SK-N-SH (cell line): ENCODE measurements at regions not wholly inside any gene's neighbourhood (a gene's known extent, or its start where the extent isn't known, plus 50 kb on each side); places are given as distances from the start of the nearest gene placed in this dataset.

Source experiments
- CTCF ChIA-PET: fragments of 300-600, 350-600 bp; formaldehyde crosslinking; extraction: SDS; loops from one replicate; lab custom pipeline; 2021; lab: Yijun Ruan, JAX
- POLR2A ChIA-PET: fragments of 350-600 bp; sonication (Branson Sonifier 250); formaldehyde crosslinking; extraction: SDS; loops from one replicate; lab custom pipeline; 2020; ENCODE audit warnings: antibody characterized with exemption, inconsistent platforms; lab: Yijun Ruan, JAX
- DNase-seq: peaks from one replicate; pipeline ENCODE4 v3.0.0; 2012
- H2AFZ ChIP-seq: fragments of 200-600 bp; sonication (generic); 2 replicates; pipeline ENCODE4 v1.8.1; 2016; ENCODE audit warnings: antibody characterized with exemption, mild to moderate bottlenecking, low read depth
- H3F3A ChIP-seq: fragments of 200-600 bp; sonication (generic); replicated peaks from 2 replicates; pipeline ENCODE3; 2016; ENCODE audit warnings: antibody characterized with exemption, mild to moderate bottlenecking; ENCODE audit not compliant: insufficient read depth
- H3K27ac ChIP-seq, 2 experiments: fragments of 200-500 bp in 1 of 2; fragments of 200-600 bp in 1 of 2; sonication (Bioruptor generic) in 1 of 2; sonication (generic), shearing (Covaris generic) in 1 of 2; 2 replicates each; pipeline versions ENCODE4 v1.5.1 to v1.6.1; 2014 to 2016; ENCODE audit warnings: low read depth in 2 of 2, inconsistent platforms in 1 of 2, low read length in 1 of 2, mild to moderate bottlenecking in 1 of 2, mixed read lengths in 1 of 2
- H3K27me3 ChIP-seq: fragments of 200-600 bp; sonication (generic), shearing (Covaris generic); 2 replicates; pipeline ENCODE4 v1.6.1; 2016; ENCODE audit warnings: mixed run types; ENCODE audit not compliant: insufficient read depth
- H3K36me3 ChIP-seq, 2 experiments: fragments of 200-500 bp in 1 of 2; fragments of 200-600 bp in 1 of 2; sonication (Bioruptor generic) in 1 of 2; sonication (generic) in 1 of 2; replicated peaks in 1 of 2; 2 replicates each; pipeline versions ENCODE3 to v1.5.1; 2014 to 2016; ENCODE audit warnings: low read length in 1 of 2, mild to moderate bottlenecking in 1 of 2; ENCODE audit not compliant: insufficient read depth in 2 of 2, control insufficient read depth in 1 of 2
- H3K4me1 ChIP-seq, 2 experiments: fragments of 200-500 bp in 1 of 2; fragments of 200-600 bp in 1 of 2; sonication (Bioruptor generic) in 1 of 2; sonication (generic), shearing (Covaris generic) in 1 of 2; 2 replicates each; pipeline versions ENCODE4 v1.5.1 to v1.6.1; 2014 to 2016; ENCODE audit warnings: low read depth in 1 of 2, low read length in 1 of 2, mixed run types in 1 of 2; ENCODE audit not compliant: insufficient read depth in 2 of 2, control insufficient read depth in 1 of 2
- H3K4me2 ChIP-seq: fragments of 200-600 bp; sonication (generic), shearing (Covaris generic); 2 replicates; pipeline ENCODE4 v1.6.1; 2017; ENCODE audit warnings: mixed run types
- H3K4me3 ChIP-seq, 2 experiments: fragments of 200-500 bp in 1 of 2; fragments of 200-600 bp in 1 of 2; sonication (Bioruptor generic) in 1 of 2; sonication (generic), shearing (Covaris generic) in 1 of 2; 2 replicates each; pipeline versions ENCODE4 v1.5.1 to v1.8.1; 2014 to 2016; ENCODE audit warnings: low read depth in 2 of 2, inconsistent platforms in 1 of 2, low read length in 1 of 2, mild to moderate bottlenecking in 1 of 2, mixed read lengths in 1 of 2, moderate library complexity in 1 of 2
- H3K79me2 ChIP-seq: fragments of 200-600 bp; sonication (generic); 2 replicates; pipeline ENCODE4 v1.8.1; 2017; ENCODE audit warnings: mild to moderate bottlenecking; ENCODE audit not compliant: insufficient read depth
- H3K9ac ChIP-seq: fragments of 200-600 bp; sonication (generic); 2 replicates; pipeline ENCODE4 v1.6.1; 2017; ENCODE audit warnings: mixed run types
- H3K9me2 ChIP-seq: fragments of 200-600 bp; sonication (generic); 2 replicates; pipeline ENCODE4 v1.6.1; 2017; ENCODE audit warnings: mixed run types
- H3K9me3 ChIP-seq: fragments of 200-600 bp; sonication (generic); 2 replicates; pipeline ENCODE4 v1.6.1; 2017; ENCODE audit warnings: mixed run types, mild to moderate bottlenecking, moderate library complexity
- H4K20me1 ChIP-seq: fragments of 200-600 bp; sonication (generic); 2 replicates; pipeline ENCODE4 v1.6.1; 2017; ENCODE audit warnings: mild to moderate bottlenecking, mixed run types; ENCODE audit not compliant: insufficient read depth
- CHD2 ChIP-seq: fragments of 150-350 bp; IDR thresholded peaks from 2 replicates; pipeline ENCODE4 v1.6.1; 2018; ENCODE audit warnings: low read length; ENCODE audit not compliant: partially characterized antibody
- EP300 ChIP-seq, 2 experiments: IDR thresholded peaks; 2 replicates each; pipeline versions ENCODE4 v1.4.0 to v1.6.1; 2012; ENCODE audit warnings: borderline replicate concordance in 1 of 2, low read depth in 1 of 2, low read length in 1 of 2
- FOXJ3 ChIP-seq: sonication (generic); formaldehyde crosslinking; IDR thresholded peaks from 2 replicates; pipeline ENCODE4 v1.5.1; 2020; ENCODE audit warnings: mild to moderate bottlenecking, missing genetic modification reagents
- GATA2 ChIP-seq: sonication (generic); formaldehyde crosslinking; IDR thresholded peaks from 2 replicates; pipeline ENCODE4 v1.5.0; 2020; ENCODE audit warnings: mild to moderate bottlenecking, missing genetic modification reagents
- JUND ChIP-seq: IDR thresholded peaks from 2 replicates; pipeline ENCODE4 v1.4.0; 2012
- MXI1 ChIP-seq: IDR thresholded peaks from 2 replicates; pipeline ENCODE4 v1.6.1; 2012; ENCODE audit warnings: mild to moderate bottlenecking, low read depth, low read length, improper control_type of control experiment
- NFIC ChIP-seq: IDR thresholded peaks from 2 replicates; pipeline ENCODE4 v1.4.0; 2012; ENCODE audit warnings: borderline replicate concordance
- PBX3 ChIP-seq: IDR thresholded peaks from 2 replicates; pipeline ENCODE4; 2012
- RAD21 ChIP-seq: IDR thresholded peaks from 2 replicates; pipeline ENCODE4 v1.6.1; 2012; ENCODE audit warnings: mild to moderate bottlenecking, low read length
- SIN3A ChIP-seq: IDR thresholded peaks from 2 replicates; pipeline ENCODE4 v1.6.1; 2012; ENCODE audit warnings: low read depth, mild to moderate bottlenecking, low read length, moderate library complexity, borderline replicate concordance
- TAF1 ChIP-seq: IDR thresholded peaks from 2 replicates; pipeline ENCODE4 v1.6.1; 2012; ENCODE audit warnings: low read depth, mild to moderate bottlenecking, low read length, moderate library complexity, borderline replicate concordance
- TEAD4 ChIP-seq: IDR thresholded peaks from 2 replicates; pipeline ENCODE4 v1.4.0; 2012; ENCODE audit warnings: mild to moderate bottlenecking, borderline replicate concordance; ENCODE audit not compliant: insufficient read depth
- USF1 ChIP-seq: IDR thresholded peaks from 2 replicates; pipeline ENCODE4 v1.4.0; 2012; ENCODE audit warnings: low read depth, borderline replicate concordance
- YY1 ChIP-seq: IDR thresholded peaks from 2 replicates; pipeline ENCODE4 v1.4.0; 2012; ENCODE audit warnings: low read depth, mild to moderate bottlenecking
- ZBTB33 ChIP-seq: IDR thresholded peaks from 2 replicates; pipeline ENCODE4 v1.4.0; 2012; ENCODE audit warnings: low read depth, borderline replicate concordance
- WGBS: methylation state at CpG from one replicate; pipeline ENCODE4 v1.1.6; 2017; ENCODE audit warnings: low lambda C conversion rate; 5-methylcytosine and 5-hydroxymethylcytosine counted together

- Histone ChIP-seq H3K4me1 (no peaks in the 10 kb centered on the region), H2AFZ (no peak overlapping the region), H3K4me3 (no peak overlapping the region), H3K4me2 (no peak overlapping the region), H3K79me2 (no peaks in the 10 kb centered on the region), H3K9ac (no peak overlapping the region), H3K36me3 (no peaks in the 10 kb centered on the region), H3F3A (no peaks in the 10 kb centered on the region), H3K27ac (no peak overlapping the region), H3K9me3 (no peaks in the 10 kb centered on the region), H3K27me3 (no peaks in the 10 kb centered on the region), H4K20me1 (no peaks in the 10 kb centered on the region), H3K9me2 (no peaks in the 10 kb centered on the region)
- DNase-seq, result no peak
- 10% methylated on average over 4 of the region's 4 CpGs for WGBS
- TF ChIP-seq SIN3A (no peak), RAD21 (no peak), PBX3 (no peak)
- ChIA-PET CTCF (no interaction called here), POLR2A (no interaction called here)
Observed at GRCh38 chr4:73929278-73929677, 52.5 kb downstream of the PF4 start.

- H3K36me3 ChIP-seq, result no peaks in the 10 kb centered on the region
- H3K27me3 ChIP-seq, result no peaks in the 10 kb centered on the region
- H3K4me3 ChIP-seq, result no peak overlapping the region
- H3K4me2 ChIP-seq, result no peak overlapping the region
- no peaks in the 10 kb centered on the region for H3K9me3 ChIP-seq
- H3K4me1 ChIP-seq, result no peaks in the 10 kb centered on the region
- H3K9ac ChIP-seq, result no peak overlapping the region
- WGBS, result 2% methylated on average over 1 of the region's 1 CpG
- ChIA-PET CTCF (no interaction called here), POLR2A (no interaction called here)
- TF ChIP-seq MXI1 (no peak), RAD21 (no peak), CHD2 (no peak), SIN3A (no peak), YY1 (no peak), NFIC (no peak), JUND (no peak), TAF1 (no peak), FOXJ3 (CRISPR knock-in tag) (no peak), EP300 (IDR thresholded peaks at IDR 0.05; ENCODE audit: borderline replicate concordance in 1 of 2, low read depth in 1 of 2, low read length in 1 of 2) (no peak), GATA2 (no peak), TEAD4 (no peak), USF1 (no peak), ZBTB33 (no peak)
- no peak overlapping the region for H3K27ac ChIP-seq
- H2AFZ ChIP-seq, result no peak overlapping the region
- no peaks in the 10 kb centered on the region for H3K9me2 ChIP-seq
- H3F3A ChIP-seq, result peaks cover 3% of the 10 kb centered on the region
- H3K79me2 ChIP-seq, result no peaks in the 10 kb centered on the region
- no peak for DNase-seq
- H4K20me1 ChIP-seq, result no peaks in the 10 kb centered on the region
Observed at GRCh38 chr4:73923631-73923937, 54.4 kb downstream of the CXCL1 start.
